Upper lobe of right lung (tissue), 1 donor: ENCODE measurements at regions not wholly inside any gene's neighbourhood (a gene's known extent, or its start where the extent isn't known, plus 50 kb on each side); places are given as distances from the start of the nearest gene placed in this dataset.

ENCODE experiments used
- ATAC-seq: fragments of 200-7000 bp; cut with Tn5 transposase; one replicate; pipeline ENCODE4 v1.9.1; 2020; ENCODE audit warnings: mild to moderate bottlenecking, moderate library complexity
- DNase-seq: peaks from one replicate; pipeline ENCODE4 v3.0.0-alpha.2; 2020
- H3K27ac ChIP-seq: fragments of 200-600 bp; one replicate; pipeline ENCODE4 v1.8.0; 2022
- H3K27me3 ChIP-seq: fragments of 200-600 bp; one replicate; pipeline ENCODE4 v1.8.0; 2022; ENCODE audit warnings: mild to moderate bottlenecking
- H3K36me3 ChIP-seq: fragments of 200-600 bp; one replicate; pipeline ENCODE4 v1.8.0; 2022
- H3K4me1 ChIP-seq: fragments of 200-600 bp; one replicate; pipeline ENCODE4 v1.8.0; 2022
- H3K4me3 ChIP-seq: fragments of 200-600 bp; one replicate; pipeline ENCODE4 v1.8.0; 2022; ENCODE audit warnings: mild to moderate bottlenecking
- H3K9me3 ChIP-seq: fragments of 200-600 bp; one replicate; pipeline ENCODE4 v1.8.0; 2022
- intact Hi-C: fragments of 100-400 bp; cut with DNase I; formaldehyde crosslinking; loops from one replicate; pipeline ENCODE4 v1.11.0; 2022
- TF ChIP-seq, protein P1 (sequence below): fragments of 200-600 bp; IDR thresholded peaks from one replicate; pipeline ENCODE4 v1.8.0; 2022; ENCODE audit warnings: antibody characterized with exemption
- donor health status: DM: no; HTN: yes; CAD: no; lungs with severe emphysema.

DNA sequence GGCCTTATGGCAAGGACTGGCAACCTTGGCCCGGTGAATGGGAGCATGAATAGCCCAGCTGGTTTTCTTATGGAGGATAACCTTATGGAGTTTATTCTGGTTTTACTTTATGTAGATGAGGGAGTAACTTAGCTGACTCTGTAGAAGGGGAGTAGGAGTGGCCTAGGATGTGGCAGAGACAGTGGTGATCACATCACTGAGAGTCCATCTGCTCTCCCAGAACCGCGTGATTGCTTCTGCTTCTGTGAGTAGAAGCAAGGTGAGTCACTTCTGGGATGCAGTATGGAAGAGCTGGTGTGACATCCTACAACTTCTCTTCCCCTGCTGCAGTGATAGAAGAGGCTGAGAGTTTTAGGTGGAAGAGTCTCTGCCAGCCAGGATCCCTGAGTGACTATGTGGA, 129.2 kb downstream of the RPS24 start:
- TF ChIP-seq, protein P1, sequence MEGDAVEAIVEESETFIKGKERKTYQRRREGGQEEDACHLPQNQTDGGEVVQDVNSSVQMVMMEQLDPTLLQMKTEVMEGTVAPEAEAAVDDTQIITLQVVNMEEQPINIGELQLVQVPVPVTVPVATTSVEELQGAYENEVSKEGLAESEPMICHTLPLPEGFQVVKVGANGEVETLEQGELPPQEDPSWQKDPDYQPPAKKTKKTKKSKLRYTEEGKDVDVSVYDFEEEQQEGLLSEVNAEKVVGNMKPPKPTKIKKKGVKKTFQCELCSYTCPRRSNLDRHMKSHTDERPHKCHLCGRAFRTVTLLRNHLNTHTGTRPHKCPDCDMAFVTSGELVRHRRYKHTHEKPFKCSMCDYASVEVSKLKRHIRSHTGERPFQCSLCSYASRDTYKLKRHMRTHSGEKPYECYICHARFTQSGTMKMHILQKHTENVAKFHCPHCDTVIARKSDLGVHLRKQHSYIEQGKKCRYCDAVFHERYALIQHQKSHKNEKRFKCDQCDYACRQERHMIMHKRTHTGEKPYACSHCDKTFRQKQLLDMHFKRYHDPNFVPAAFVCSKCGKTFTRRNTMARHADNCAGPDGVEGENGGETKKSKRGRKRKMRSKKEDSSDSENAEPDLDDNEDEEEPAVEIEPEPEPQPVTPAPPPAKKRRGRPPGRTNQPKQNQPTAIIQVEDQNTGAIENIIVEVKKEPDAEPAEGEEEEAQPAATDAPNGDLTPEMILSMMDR, result no peak
- H3K27me3 ChIP-seq, result no peaks in the 10 kb centered on the region
- ATAC-seq, result no peak
- no peak for DNase-seq
- no peaks in the 10 kb centered on the region for H3K4me1 ChIP-seq
- no peak overlapping the region for H3K4me3 ChIP-seq
- H3K36me3 ChIP-seq, result no peaks in the 10 kb centered on the region
- H3K27ac ChIP-seq, result no peak overlapping the region
- intact Hi-C loops, result no loop called here
- H3K9me3 ChIP-seq, result no peaks in the 10 kb centered on the region

DNA sequence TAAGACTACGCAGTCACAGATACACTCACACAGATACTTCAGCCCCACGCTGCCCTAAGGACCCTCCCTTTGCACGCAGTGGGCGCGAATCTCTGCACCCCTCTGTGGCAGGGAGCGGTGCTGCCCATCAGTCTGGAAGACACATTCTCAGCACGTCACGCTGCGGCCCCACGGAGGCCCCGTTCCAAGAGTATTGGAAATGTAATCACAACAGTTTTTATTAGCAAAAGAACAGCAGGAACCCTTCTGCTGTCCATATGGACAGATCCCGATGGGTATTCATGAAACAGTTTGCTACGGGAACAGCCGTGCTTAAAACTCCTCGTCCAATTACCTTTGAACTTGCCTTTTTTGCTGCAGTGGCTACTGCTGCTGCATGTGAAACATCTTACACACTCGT, 131.0 kb downstream of the RPS24 start:
- Histone ChIP-seq H3K4me3 (no peak overlapping the region), H3K27me3 (no peaks in the 10 kb centered on the region), H3K27ac (no peak overlapping the region), H3K9me3 (no peaks in the 10 kb centered on the region), H3K4me1 (no peaks in the 10 kb centered on the region), H3K36me3 (no peaks in the 10 kb centered on the region)
- TF ChIP-seq, protein P1, result no peak
- DNase-seq (no peak), ATAC-seq (no peak)
- intact Hi-C loops, result no loop called here

DNA sequence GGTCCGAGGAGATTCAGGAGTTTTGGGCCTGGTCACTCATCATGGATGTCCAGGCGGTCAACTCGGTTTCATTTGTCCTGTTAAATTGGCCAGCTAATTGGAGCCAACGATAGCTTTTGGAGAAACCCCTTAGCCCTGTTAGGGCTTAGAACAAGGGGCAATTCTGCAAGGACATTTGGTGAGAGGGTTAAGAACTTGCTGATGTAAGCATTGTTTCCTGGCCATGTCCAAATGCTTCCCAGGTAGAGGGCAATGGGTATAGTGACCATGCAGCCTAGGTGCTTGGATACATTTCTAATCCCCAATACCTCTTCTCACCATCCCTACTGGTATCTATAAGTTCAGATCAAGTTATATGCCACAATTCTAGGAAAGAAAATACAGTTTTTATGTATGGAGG, 131.5 kb downstream of the RPS24 start:
- no peaks in the 10 kb centered on the region for H3K9me3 ChIP-seq
- H3K4me3 ChIP-seq, result no peak overlapping the region
- no peak overlapping the region for H3K27ac ChIP-seq
- no peaks in the 10 kb centered on the region for H3K4me1 ChIP-seq
- H3K27me3 ChIP-seq, result no peaks in the 10 kb centered on the region
- intact Hi-C loops, result no loop called here
- DNase-seq, result no peak
- TF ChIP-seq, protein P1, result no peak
- ATAC-seq, result no peak
- no peaks in the 10 kb centered on the region for H3K36me3 ChIP-seq

DNA sequence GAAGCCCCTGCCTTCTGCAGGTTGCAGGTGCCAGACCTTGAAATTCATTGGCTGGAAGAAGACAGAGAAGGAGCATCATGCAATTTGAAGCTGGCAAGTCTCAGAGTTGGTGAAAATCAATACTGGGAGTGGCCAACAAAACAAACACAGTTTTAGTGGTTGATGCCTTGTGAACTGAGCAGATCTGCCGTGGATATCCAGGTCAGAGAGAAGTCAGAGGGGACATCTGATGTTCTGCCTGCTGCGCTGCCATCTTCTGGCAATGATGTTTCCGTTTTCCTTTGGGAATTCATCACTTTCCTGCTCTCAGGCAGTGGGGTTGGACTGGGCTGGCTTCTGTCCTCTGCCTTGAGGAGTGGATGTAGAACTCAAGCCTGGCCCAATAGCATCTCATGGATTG, 132.0 kb downstream of the RPS24 start:
- no peaks in the 10 kb centered on the region for H3K4me1 ChIP-seq
- no peak overlapping the region for H3K4me3 ChIP-seq
- H3K27me3 ChIP-seq, result no peaks in the 10 kb centered on the region
- no peak overlapping the region for H3K27ac ChIP-seq
- intact Hi-C loops, result no loop called here
- DNase-seq, result no peak
- ATAC-seq, result no peak
- H3K36me3 ChIP-seq, result no peaks in the 10 kb centered on the region
- TF ChIP-seq, protein P1, result no peak
- no peaks in the 10 kb centered on the region for H3K9me3 ChIP-seq

DNA sequence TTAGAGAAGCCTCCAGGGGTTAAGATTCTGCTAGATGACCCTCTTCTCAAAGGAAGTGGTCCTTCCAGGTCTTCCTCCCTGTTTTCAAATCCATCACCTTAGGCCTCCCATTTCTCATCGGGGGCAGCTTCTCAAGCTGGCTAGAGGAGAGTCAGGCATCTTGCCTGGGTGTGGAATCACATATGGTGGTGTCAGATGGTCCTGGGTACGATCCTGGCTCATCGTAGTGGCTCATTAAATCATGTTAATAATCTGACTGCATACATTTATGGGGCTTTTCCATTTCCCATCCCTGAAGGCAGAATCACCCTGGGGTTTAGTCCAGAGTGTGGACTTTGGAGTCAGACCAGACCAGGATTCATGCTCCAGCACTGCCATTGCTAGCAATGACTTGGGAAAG, 132.6 kb downstream of the RPS24 start:
- Histone ChIP-seq H3K27me3 (no peaks in the 10 kb centered on the region), H3K9me3 (no peaks in the 10 kb centered on the region), H3K36me3 (no peaks in the 10 kb centered on the region), H3K27ac (no peak overlapping the region), H3K4me3 (no peak overlapping the region), H3K4me1 (no peaks in the 10 kb centered on the region)
- TF ChIP-seq, protein P1, result no peak
- intact Hi-C loops, result no loop called here
- no peak for DNase-seq
- ATAC-seq, result no peak

DNA sequence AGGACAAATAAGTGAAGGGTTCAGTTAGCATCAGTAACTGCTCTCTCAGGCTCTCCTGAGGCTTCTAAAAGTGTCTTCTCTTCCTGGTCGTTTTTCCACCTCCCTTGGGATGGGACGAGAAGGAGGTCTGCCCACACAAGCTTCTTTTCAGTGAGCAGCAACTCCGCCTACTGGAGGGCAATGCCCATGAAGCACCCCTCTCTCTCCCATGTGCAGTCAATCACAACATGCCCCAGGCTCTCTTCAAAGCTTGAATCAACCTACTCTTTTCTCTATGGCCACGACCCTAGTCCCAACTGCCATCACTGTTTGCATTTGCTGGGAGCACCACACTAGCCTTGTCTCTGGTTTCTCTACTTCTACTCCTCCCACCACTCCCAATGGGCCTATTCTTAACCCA, 135.6 kb downstream of the RPS24 start:
- Histone ChIP-seq H3K4me1 (no peaks in the 10 kb centered on the region), H3K4me3 (no peak overlapping the region), H3K27me3 (no peaks in the 10 kb centered on the region), H3K27ac (no peak overlapping the region), H3K9me3 (no peaks in the 10 kb centered on the region), H3K36me3 (no peaks in the 10 kb centered on the region)
- no peak for ATAC-seq
- intact Hi-C loops, result no loop called here
- DNase-seq, result no peak
- TF ChIP-seq, protein P1, result no peak
